ENCODE measurements at regions not wholly inside any gene's neighbourhood (a gene's known extent, or its start where the extent isn't known, plus 50 kb on each side); places are given as distances from the start of the nearest gene placed in this dataset.

DNA sequence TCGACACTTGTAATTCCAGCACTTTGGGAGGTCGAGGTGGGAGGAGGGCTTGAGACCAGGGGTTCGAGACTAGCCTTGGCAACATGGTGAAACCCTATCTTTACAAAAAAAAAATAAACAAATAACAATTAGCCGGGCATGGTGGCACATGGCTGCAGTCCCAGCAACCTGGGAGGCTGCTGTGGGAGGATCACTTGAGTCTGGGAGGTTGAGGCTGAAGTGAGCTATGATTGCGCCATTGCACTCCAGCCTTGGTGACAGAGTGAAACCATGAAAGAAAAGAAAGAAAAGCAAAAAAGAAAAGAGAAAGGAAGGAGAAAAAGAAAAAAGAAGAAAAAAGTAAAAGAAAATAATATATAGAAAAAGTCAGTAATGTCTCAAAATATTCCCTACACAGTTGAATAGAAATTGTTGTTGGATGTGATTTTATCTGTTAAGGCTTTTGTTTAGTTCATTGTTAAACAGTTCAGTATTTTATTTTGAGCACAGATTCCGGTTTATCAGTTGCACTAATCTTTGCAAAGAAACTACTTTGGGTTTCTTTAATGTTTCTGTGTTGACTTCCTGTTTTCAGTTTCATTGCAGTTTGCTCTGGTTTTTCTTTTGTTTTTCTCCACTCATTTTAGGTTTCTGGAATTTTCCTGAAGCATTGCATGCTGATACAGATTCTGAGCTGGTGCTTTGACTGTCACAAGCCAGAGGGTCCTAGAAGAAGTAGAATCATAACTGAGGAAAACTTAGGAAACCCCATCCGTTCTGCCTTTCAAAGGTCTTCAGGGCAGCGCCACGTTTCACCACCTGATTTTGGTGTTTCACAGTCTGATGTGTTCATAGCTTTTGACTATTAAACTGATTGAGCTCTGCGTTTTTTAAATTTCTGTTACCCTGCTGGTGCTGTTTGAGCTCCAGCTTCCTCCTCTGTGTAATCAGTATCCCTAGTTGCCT is 378.6 kb upstream of the AMELY start:
- TF ChIP-seq, protein P1, sequence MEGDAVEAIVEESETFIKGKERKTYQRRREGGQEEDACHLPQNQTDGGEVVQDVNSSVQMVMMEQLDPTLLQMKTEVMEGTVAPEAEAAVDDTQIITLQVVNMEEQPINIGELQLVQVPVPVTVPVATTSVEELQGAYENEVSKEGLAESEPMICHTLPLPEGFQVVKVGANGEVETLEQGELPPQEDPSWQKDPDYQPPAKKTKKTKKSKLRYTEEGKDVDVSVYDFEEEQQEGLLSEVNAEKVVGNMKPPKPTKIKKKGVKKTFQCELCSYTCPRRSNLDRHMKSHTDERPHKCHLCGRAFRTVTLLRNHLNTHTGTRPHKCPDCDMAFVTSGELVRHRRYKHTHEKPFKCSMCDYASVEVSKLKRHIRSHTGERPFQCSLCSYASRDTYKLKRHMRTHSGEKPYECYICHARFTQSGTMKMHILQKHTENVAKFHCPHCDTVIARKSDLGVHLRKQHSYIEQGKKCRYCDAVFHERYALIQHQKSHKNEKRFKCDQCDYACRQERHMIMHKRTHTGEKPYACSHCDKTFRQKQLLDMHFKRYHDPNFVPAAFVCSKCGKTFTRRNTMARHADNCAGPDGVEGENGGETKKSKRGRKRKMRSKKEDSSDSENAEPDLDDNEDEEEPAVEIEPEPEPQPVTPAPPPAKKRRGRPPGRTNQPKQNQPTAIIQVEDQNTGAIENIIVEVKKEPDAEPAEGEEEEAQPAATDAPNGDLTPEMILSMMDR (IDR thresholded peaks at IDR 0.05; ENCODE audit: borderline replicate concordance, extremely low read depth, low read length, poor library complexity, severe bottlenecking): no peak
- no peak for TF ChIP-seq EZH2 (IDR thresholded peaks at IDR 0.05; ENCODE audit: borderline replicate concordance, low read depth, low read length, severe bottlenecking)
